ENCODE measurements at regions not wholly inside any gene's neighbourhood (a gene's known extent, or its start where the extent isn't known, plus 50 kb on each side); places are given as distances from the start of the nearest gene placed in this dataset.

DNA sequence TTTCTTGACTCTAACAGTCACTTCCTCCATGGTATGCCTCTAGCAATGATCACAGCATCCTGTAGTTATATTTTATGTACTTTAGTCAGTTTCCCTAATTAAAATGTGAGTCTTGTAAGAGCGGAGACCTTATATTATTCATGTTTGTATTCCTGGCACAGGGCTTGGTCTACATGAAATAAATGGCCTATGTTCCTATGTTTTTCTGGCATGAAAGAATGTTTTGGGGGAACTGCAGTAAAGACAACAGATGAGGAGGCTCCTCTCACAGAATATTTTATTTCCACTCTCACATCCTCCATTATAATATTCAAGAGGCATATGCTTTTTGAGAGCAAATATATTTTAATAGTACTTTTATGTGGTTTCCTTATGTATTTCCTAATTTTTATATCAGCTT is 429.8 kb upstream of the PDE3A start:
- DNase-seq (ENCODE audit: low read depth in 2 of 3, low spot score in 2 of 3): no peak

- no peak for DNase-seq (ENCODE audit: low read depth in 2 of 3, low spot score in 2 of 3)
Observed at GRCh38 chr12:19940267-19940666, 428.1 kb upstream of the PDE3A start.

DNA sequence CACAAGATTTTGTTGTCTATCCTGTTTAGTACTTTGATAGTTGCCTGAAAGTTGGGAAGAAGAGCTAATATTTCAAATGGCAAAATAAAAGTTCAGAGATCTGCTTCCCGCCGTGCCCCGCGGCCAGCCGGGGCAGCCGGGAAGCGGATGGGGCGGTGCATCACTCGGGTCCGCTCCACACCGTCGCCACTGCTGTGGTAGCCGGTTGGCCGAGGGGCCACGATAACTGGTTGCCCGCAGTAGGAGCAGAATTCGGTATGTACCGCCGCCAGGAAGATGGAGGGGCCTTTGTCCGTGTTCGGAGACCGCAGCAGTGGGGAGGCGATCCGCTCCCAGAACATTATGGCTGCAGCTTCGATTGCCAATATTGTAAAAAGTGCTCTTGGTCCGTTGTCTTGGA is 427.2 kb upstream of the PDE3A start:
- no peak for DNase-seq (ENCODE audit: low read depth in 2 of 3, low spot score in 2 of 3)

GRCh38 chr12:19945559-19946435 is 422.5 kb upstream of the PDE3A start:
- no peak for DNase-seq (ENCODE audit: low read depth in 2 of 3, low spot score in 2 of 3)

DNA sequence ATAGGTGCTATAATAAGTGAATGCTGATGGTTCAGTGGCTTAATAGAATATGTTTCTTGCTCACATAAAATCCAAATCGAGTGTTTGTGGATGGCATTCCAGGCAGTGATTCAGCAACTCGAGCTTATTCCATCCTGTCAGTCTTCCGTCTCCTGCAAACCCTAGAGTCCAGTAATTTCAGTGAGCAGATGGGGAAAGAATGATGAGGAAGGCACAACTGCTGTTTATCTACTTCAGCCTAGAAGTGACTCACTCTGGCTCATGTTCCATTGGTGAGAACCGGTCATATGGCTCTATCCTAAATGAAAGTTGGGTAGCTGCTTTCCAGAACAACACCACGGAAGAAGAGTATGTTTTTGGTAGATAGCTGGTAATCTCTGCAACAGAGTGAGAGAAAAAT is 421.8 kb upstream of the PDE3A start:
- no peak for DNase-seq (ENCODE audit: low read depth in 2 of 3, low spot score in 2 of 3)

- no peak for DNase-seq (ENCODE audit: low read depth in 2 of 3, low spot score in 2 of 3)
Observed at GRCh38 chr12:19947344-19947743, 421.0 kb upstream of the PDE3A start.

- no peak for DNase-seq (ENCODE audit: low read depth in 2 of 3, low spot score in 2 of 3)
Observed at GRCh38 chr12:19951664-19952063, 416.7 kb upstream of the PDE3A start.

GRCh38 chr12:19953734-19954133 is 414.6 kb upstream of the PDE3A start:
- no peak for DNase-seq (ENCODE audit: low read depth in 2 of 3, low spot score in 2 of 3)

DNA sequence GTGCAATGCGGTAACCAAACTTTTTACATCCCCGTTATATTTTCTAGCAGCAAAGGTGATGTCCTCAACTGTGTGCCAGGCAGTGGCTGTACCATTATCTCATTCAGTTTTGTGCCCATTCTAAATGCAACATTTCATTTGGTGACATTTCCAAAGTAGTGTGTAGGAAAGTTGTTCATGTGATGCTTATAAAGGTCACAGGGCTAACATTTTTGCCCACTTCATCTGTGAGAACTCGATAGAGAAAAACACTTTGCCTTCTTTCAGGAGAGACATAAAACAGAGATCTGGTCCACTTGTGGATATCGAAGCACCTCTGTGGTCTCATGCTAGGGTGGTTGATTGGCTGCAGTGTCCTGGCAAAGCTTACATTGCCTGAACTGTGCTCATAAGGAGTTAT is 414.2 kb upstream of the PDE3A start:
- DNase-seq (ENCODE audit: low read depth in 2 of 3, low spot score in 2 of 3): no peak

DNA sequence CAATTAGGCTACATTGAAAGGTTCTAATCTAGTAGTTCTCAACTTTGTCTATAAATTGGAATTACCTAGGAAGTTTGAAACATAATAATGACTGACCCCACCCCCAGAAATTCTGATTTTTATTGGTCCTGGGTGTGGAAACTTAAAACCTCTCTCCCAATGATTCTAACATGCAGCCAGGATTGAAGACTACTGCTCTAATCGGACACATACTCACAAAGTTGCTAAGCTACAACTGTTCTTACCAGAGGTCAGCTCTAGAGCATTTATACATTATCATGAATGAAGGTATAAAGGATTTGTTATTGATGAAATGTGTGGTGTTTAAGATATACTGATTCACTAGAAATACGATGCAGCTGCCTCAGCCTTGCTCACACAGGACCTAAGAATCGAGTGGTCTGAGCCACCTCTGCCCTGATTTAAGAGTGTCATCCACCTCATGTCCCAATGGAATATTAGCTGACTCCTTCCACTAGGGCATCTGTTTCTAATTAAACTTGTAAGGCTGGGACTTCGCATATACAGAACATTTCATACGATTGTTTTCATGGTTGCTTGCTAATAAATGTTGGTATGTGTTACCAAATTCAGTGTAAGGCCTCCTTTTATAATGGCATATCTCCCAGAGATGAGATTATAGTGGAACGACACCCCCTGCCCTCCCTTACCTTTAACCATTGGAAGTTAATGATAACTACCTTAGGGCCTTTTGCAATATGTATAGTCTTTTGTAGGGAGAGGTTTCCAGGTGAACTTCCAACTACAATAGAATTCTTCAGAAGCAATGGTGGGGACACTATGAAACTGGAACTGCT is 410.8 kb upstream of the PDE3A start:
- no peak for DNase-seq (ENCODE audit: low read depth in 2 of 3, low spot score in 2 of 3)

GRCh38 chr12:19958389-19958788 is 409.9 kb upstream of the PDE3A start:
- no peak for DNase-seq (ENCODE audit: low read depth in 2 of 3, low spot score in 2 of 3)

DNA sequence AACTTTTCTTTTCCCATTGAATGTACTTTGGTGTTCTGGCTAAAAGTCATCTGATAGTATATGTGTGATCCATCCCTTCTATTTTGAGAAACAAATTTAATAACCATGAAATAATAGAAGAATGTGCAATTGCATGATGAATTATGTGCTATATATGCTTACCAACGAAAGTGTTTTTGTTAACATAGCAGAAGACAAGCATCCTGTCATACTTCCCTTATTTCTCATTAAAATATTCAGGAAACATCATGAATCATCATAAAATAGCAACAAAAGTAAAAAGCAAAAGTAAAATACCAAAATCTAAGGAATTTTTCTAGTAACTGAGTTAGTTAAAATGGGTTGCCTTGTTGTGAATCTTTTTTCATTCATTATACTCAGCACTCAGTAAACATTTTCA is 409.0 kb upstream of the PDE3A start:
- DNase-seq (ENCODE audit: low read depth in 2 of 3, low spot score in 2 of 3): peak in 2 of 3 donors; percentile 9 to 33

DNA sequence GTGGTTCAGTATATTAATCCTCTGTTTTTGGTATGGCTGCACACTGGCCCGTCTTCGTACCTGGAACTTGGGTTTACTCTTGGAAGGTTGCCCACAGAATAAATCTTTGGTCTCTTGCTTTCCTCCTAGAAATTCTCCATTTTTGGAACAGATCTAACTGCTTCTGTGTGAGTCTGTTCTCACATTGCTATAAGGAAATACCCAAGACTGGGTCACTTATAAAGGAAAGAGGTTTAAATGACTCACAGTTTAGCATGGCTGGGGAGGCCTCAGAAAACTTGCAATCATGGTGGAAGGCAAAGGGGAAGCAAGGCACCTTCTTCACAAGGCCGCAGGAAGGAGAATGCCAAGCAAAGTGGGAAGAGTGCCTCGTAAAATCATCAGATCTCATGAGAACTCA is 407.8 kb upstream of the PDE3A start:
- no peak for DNase-seq (ENCODE audit: low read depth in 2 of 3, low spot score in 2 of 3)

GRCh38 chr12:19962192-19962591 is 406.1 kb upstream of the PDE3A start:
- DNase-seq (ENCODE audit: low read depth in 2 of 3, low spot score in 2 of 3): no peak

GRCh38 chr12:19963972-19964371 is 404.4 kb upstream of the PDE3A start:
- DNase-seq (ENCODE audit: low read depth in 2 of 3, low spot score in 2 of 3): no peak

GRCh38 chr12:19964549-19964948 is 403.8 kb upstream of the PDE3A start:
- DNase-seq (ENCODE audit: low read depth in 2 of 3, low spot score in 2 of 3): no peak

DNA sequence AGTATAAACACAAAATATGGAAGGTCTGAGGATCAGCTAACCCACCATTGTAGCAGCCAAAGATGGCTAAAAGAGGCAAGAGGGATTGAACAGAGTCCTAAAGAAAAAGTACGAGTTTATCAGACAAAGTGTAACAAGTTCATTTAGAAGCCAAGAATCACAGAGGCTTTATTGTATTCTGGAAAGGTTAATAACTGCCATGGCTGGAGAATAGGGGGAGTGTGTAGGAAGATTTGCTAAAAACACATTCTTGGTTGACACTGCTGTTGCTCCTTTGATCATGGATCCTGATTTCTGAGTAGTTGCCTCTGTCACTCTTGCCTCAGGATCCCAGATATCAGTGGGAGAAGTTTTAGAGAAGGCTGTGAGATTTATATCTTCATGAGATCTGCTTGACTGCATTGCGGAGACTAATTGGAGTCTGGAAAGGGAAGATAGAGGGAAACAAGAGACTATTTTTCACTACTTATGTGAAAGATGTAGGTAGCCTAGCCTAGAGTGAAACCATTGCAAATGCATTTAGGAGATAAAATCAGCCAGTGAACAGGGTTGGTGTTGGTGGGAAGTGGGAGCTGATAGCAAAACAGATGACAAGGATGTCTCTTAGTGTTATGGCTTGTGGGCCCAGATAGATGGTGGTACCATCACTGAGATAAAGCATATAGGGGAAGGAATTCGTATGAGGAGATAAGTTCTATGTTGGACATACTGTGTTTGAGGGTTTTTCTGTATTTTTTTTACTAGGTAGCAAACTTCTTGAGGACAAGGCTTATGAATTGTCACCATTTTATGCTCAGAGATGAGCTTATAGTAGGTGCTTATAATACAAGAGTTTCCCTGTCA is 402.9 kb upstream of the PDE3A start:
- no peak for DNase-seq (ENCODE audit: low read depth in 2 of 3, low spot score in 2 of 3)

- DNase-seq (ENCODE audit: low read depth in 2 of 3, low spot score in 2 of 3): no peak
Observed at GRCh38 chr12:19967001-19967400, 401.3 kb upstream of the PDE3A start.

DNA sequence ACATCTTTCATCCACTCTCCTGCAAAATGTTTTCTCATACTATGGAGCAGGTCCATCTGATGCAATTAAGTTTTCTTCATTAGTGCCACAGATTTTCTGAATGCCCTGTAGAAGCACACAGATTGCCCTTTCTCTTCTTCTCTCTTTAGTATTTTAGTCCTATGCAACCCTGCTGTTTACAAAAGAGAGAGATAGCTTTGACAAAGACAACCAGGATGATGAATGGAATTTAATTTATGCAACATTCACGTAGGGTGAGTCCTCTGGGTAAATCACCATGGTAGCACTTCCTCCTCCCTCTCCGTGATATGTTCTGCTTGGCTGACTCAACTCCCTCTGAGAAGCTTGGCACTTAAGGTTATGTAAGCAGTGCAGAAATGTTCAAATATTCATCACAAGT is 400.9 kb upstream of the PDE3A start:
- peak in 2 of 3 donors; percentile 9 to 17 for DNase-seq (ENCODE audit: low read depth in 2 of 3, low spot score in 2 of 3)

GRCh38 chr12:19970116-19970515 is 398.2 kb upstream of the PDE3A start:
- DNase-seq (ENCODE audit: low read depth in 2 of 3, low spot score in 2 of 3): no peak

- DNase-seq (ENCODE audit: low read depth in 2 of 3, low spot score in 2 of 3): no peak
Observed at GRCh38 chr12:19970821-19971220, 397.5 kb upstream of the PDE3A start.

Data from hematopoietic multipotent progenitor cell (in vitro differentiated cells).